NCI-H69 (cell line): ENCODE measurements at regions not wholly inside any gene's neighbourhood (a gene's known extent, or its start where the extent isn't known, plus 50 kb on each side); places are given as distances from the start of the nearest gene placed in this dataset.
A peak's percentile ranks its signal among the peaks of the same experiment; 100 is the strongest.
"Not testable (repeated sequence)": the region's sequence is repeated elsewhere in the genome, so short reads cannot be mapped to it uniquely, and the experiment has no call there.

Source experiments
- DNase-seq: peaks from one replicate; lab custom pipeline; 2025; lab: John Stamatoyannopoulos, UW

- not testable (repeated sequence) for DNase-seq
These were observed 814.8 kb upstream of the CITED2 start for GRCh38 chr6:140189263-140189662.

- DNase-seq: no peak
These were observed 811.5 kb upstream of the CITED2 start for GRCh38 chr6:140185991-140186390.

- no peak for DNase-seq
These were observed 809.4 kb upstream of the CITED2 start for GRCh38 chr6:140183881-140184280.

GRCh38 chr6:140182821-140183220, 808.4 kb upstream of the CITED2 start:
- no peak for DNase-seq

GRCh38 chr6:140181876-140182275, 807.4 kb upstream of the CITED2 start:
- no peak for DNase-seq

- no peak for DNase-seq
These were observed 805.9 kb upstream of the CITED2 start for GRCh38 chr6:140180306-140180705.

GRCh38 chr6:140178935-140179334, 804.5 kb upstream of the CITED2 start:
- no peak for DNase-seq

- no peak for DNase-seq
These were observed 804.1 kb upstream of the CITED2 start for GRCh38 chr6:140178520-140178919.

- DNase-seq: no peak
These were observed 801.9 kb upstream of the CITED2 start for GRCh38 chr6:140176306-140176705.

GRCh38 chr6:140175486-140175885, 801.0 kb upstream of the CITED2 start:
- no peak for DNase-seq

- DNase-seq: no peak
These were observed 800.1 kb upstream of the CITED2 start for GRCh38 chr6:140174524-140174923.

GRCh38 chr6:140168365-140168764, 793.9 kb upstream of the CITED2 start:
- DNase-seq: no peak

- DNase-seq: no peak
These were observed 786.5 kb upstream of the CITED2 start for GRCh38 chr6:140160909-140161308.

- no peak for DNase-seq
These were observed 786.0 kb upstream of the CITED2 start for GRCh38 chr6:140160494-140160893.

GRCh38 chr6:140156131-140156530, 781.7 kb upstream of the CITED2 start:
- no peak for DNase-seq

GRCh38 chr6:140155451-140156126, 781.1 kb upstream of the CITED2 start:
- DNase-seq: peak; percentile 19

GRCh38 chr6:140153703-140154102, 779.3 kb upstream of the CITED2 start:
- no peak for DNase-seq

GRCh38 chr6:140147825-140148814, 773.7 kb upstream of the CITED2 start:
- DNase-seq: not testable (repeated sequence)

- no peak for DNase-seq
These were observed 766.4 kb upstream of the CITED2 start for GRCh38 chr6:140140891-140141290.

GRCh38 chr6:140138311-140139010, 764.0 kb upstream of the CITED2 start:
- peak; percentile 83 for DNase-seq

GRCh38 chr6:140134224-140134623, 759.8 kb upstream of the CITED2 start:
- DNase-seq: no peak

- no peak for DNase-seq
These were observed 755.6 kb upstream of the CITED2 start for GRCh38 chr6:140130074-140130473.
